Spleen (tissue), 7 donors: ENCODE measurements at regions not wholly inside any gene's neighbourhood (a gene's known extent, or its start where the extent isn't known, plus 50 kb on each side); places are given as distances from the start of the nearest gene placed in this dataset.

ENCODE experiments used
- POLR2AphosphoS5 ChIP-seq, 3 donors: sonication (generic); formaldehyde crosslinking; IDR thresholded peaks; one replicate each; pipeline ENCODE4 v1.5.1; 2017; ENCODE audit warnings: antibody characterized with exemption in 3 of 3
- TF ChIP-seq, protein P1 (sequence below), 11 experiments: fragments of 200-600 bp in 7 of 11; fragments of 450-650 bp in 4 of 11; sonication (generic) in 4 of 11; IDR thresholded peaks in 8 of 11; conservative IDR thresholded peaks in 3 of 11; 1 replicate in 7 of 11; 2 replicates in 4 of 11; pipeline versions ENCODE4 v1.4.0 to v1.8.0; 2016 to 2021; ENCODE audit warnings: antibody characterized with exemption in 11 of 11, inconsistent platforms in 4 of 11, mild to moderate bottlenecking in 1 of 11
- donor health status: DM: no; HTN: no; CAD: no; lungs with moderate emphysema.
- donor health status: DM: no; HTN: no; CAD: no.
- donor health status: DM: no; HTN: no; CAD: no.

- TF ChIP-seq, protein P1, sequence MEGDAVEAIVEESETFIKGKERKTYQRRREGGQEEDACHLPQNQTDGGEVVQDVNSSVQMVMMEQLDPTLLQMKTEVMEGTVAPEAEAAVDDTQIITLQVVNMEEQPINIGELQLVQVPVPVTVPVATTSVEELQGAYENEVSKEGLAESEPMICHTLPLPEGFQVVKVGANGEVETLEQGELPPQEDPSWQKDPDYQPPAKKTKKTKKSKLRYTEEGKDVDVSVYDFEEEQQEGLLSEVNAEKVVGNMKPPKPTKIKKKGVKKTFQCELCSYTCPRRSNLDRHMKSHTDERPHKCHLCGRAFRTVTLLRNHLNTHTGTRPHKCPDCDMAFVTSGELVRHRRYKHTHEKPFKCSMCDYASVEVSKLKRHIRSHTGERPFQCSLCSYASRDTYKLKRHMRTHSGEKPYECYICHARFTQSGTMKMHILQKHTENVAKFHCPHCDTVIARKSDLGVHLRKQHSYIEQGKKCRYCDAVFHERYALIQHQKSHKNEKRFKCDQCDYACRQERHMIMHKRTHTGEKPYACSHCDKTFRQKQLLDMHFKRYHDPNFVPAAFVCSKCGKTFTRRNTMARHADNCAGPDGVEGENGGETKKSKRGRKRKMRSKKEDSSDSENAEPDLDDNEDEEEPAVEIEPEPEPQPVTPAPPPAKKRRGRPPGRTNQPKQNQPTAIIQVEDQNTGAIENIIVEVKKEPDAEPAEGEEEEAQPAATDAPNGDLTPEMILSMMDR (IDR thresholded peaks at IDR 0.05 in 8 of 11, conservative IDR thresholded peaks at IDR 0.05 in 3 of 11) = no peak
- TF ChIP-seq POLR2AphosphoS5 (IDR thresholded peaks at IDR 0.05) = no peak
These were observed 1177.4 kb upstream of the PHF14 start for GRCh38 chr7:9796241-9796640.
